COLO829 (cell line): ENCODE measurements at regions not wholly inside any gene's neighbourhood (a gene's known extent, or its start where the extent isn't known, plus 50 kb on each side); places are given as distances from the start of the nearest gene placed in this dataset.
"Not testable (repeated sequence)": the region's sequence is repeated elsewhere in the genome, so short reads cannot be mapped to it uniquely, and the experiment has no call there.

ENCODE experiments used
- DNase-seq: peaks from one replicate; pipeline ENCODE4 v3.0.0; 2012; ENCODE audit warnings: low spot score

GRCh38 chr5:86228147-86228546, 389.6 kb upstream of the COX7C start:
- DNase-seq: no peak

DNA sequence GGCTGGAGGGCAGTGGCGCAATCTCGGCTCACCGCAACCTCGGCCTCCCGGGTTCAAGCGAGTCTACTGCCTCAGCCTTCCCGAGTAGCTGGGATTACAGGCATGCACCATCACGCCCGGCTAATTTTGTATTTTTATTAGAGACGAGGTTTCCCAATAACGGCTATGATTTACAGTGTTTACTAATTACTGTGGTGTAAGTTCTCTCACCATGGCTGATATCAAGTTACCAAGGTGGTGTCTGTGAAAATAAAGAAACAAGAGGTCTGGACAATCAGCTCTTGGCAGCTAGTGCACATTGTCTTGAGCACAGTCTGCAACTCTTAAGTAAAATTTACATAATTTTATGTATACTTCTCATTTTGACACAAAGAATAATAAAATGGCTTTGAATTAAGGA, 385.5 kb upstream of the COX7C start:
- no peak for DNase-seq

DNA sequence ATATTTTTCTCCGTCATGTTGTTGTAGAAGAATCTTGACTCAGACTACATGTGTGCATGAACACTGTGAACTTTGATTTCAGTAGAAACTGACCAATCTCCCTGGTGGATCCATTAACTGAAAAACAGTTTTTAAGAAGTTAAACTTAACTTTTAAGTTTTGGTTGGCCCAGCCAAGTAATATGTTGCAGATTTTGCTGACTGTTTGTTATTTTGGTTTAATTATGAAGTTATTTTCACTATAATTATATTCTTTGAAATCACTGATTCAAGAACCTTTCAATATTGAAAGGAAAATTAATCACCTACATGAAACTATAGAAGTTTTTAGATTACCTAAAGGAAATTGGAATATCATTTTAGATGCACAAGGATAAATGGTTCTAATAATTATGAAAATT, 373.6 kb upstream of the COX7C start:
- DNase-seq: no peak

GRCh38 chr5:86257871-86258270, 359.9 kb upstream of the COX7C start:
- DNase-seq: no peak

- not testable (repeated sequence) for DNase-seq
Measured at GRCh38 chr5:86284400-86285190, 333.1 kb upstream of the COX7C start.

DNA sequence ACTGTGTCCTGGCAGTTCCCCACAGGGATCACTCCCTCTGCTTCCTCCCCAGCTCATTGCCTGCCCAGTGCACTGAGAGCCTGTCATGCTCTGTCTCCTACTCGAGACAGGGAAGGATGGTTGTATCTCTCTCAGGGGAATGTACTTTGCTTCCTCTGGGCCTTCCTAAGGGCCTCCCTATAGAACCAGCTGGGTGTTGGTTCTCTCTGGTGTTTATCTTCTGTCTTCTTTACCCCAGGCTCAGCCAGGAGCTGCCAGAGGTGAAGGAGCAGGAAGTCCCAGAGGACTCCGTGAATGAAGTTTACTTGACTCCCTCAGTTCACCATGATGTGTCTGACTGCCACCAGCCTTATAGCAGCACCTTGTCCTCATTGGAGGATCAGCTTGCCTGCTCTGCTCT, 330.3 kb upstream of the COX7C start:
- DNase-seq: not testable (repeated sequence)

- DNase-seq: not testable (repeated sequence)
Measured at GRCh38 chr5:86289786-86290185, 328.0 kb upstream of the COX7C start.

DNA sequence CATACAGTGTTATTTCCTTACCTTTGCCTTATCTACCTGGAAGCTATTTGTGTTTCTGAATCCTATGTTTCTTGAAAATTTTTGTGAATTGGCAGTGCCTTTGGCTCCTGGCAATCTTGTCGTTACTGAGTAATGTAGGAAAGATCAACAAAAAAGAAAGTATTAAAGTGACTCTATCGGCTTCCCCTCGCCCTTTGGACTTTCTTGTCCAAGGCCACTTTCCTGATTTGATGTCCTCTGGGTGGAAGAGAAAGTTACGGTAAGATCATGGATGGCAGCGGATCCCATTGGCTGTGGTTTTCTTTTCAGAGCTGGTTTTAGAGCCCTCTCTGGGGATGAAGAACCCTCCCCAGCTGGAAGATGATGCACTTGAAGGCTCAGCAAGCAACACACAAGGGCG, 324.9 kb upstream of the COX7C start:
- not testable (repeated sequence) for DNase-seq

- not testable (repeated sequence) for DNase-seq
Measured at GRCh38 chr5:86302643-86303042, 315.1 kb upstream of the COX7C start.

DNA sequence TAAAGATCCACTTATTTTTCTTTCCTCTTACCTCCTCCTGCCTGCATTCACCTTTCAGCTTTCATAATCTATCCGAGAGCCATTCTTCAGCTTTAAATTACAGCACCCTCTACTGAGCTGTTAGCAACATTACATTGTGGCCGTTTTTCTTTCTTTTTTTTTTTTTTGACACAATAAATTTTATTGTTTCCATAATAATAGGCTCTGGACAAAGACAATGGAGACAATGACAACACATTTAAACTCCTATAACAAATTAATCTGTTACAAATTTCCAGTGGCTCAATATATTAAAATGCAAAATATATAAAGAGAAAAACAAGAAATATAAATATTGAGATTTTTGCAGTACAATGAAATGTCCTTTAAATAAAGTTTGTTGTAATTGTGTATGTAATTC, 312.7 kb upstream of the COX7C start:
- DNase-seq: not testable (repeated sequence)

DNA sequence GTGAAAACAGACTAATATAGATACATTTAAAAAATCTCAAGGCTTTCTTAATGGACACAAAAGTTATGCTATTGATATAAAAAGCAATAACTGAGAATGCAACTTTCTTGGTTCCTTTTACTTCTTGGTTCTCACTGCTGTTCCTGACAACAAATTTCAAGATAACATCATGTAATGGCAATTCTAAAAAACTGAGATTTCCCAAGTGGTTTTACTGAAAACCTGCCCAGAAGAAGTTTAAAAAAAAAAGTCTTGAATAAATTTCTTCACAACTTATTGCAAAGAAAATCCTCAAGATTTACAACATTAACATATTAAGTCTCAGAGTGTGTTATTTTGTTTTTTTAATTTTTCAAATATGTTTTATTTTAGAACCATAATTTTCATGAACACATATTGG, 302.8 kb upstream of the COX7C start:
- DNase-seq: no peak

DNA sequence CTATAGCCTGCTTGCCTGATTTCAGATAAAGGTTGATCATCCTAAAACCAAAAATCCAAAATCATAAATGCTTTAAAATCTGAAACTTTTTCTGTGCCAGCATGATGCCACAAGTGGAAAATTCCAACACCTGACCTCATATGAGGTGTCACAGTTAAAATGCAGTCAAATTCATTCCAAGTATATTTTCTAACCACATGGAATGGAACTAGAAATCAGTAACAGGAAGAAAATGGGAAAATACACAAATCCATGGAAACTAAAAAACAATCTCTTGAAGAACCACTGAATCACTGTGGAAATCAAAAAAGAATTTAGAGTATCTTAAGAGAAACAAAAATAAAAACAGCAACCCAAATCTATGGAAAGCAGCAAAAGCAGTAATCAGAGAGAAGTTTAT, 297.5 kb upstream of the COX7C start:
- DNase-seq: no peak

- DNase-seq: no peak
Measured at GRCh38 chr5:86329318-86329717, 288.4 kb upstream of the COX7C start.

- DNase-seq: no peak
Measured at GRCh38 chr5:86330736-86331135, 287.0 kb upstream of the COX7C start.

DNA sequence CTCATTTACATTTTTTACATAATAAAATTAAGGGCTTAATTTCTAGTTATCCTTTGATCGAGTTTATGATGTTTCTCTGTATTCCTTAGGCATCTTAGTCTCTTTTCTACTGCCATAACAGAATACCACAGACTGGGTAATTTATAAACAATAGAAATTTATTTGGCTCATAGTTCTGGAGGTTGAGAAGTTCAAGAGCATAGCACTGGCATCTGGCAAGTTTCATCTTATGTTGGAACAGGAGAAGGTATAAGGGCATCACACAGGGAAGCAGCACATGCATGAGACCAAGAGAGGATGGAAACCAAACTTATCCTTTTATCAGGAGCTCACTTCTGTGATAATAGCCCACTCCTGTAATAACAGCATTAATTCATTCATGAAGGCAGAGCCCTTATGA, 284.9 kb upstream of the COX7C start:
- no peak for DNase-seq

GRCh38 chr5:86337667-86338460, 279.9 kb upstream of the COX7C start:
- no peak for DNase-seq

- DNase-seq: no peak
Measured at GRCh38 chr5:86354664-86355063, 263.1 kb upstream of the COX7C start.

GRCh38 chr5:86360801-86361200, 256.9 kb upstream of the COX7C start:
- DNase-seq: no peak

DNA sequence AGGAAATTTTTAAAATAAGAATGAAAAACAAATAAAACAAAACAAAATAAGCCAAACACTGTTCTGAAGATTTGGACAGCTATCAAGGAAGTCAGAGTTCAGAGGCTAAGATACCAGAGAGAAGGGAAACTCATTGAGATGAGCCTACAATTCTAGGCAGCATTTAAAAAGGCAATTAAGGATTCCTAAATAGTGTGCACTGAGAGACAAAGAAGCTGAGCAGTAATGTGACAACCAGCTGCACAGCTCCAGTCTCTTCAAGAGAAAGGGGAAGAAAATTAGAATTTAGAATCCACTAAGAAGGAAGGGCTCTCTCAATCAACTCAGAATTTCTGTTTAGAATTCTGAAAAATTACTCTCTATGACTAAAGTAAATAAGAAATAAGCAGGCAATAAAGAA, 246.7 kb upstream of the COX7C start:
- DNase-seq: no peak

GRCh38 chr5:86374611-86375010, 243.1 kb upstream of the COX7C start:
- no peak for DNase-seq

- DNase-seq: no peak
Measured at GRCh38 chr5:86376214-86376613, 241.5 kb upstream of the COX7C start.

GRCh38 chr5:86403190-86403589, 214.6 kb upstream of the COX7C start:
- DNase-seq: no peak

DNA sequence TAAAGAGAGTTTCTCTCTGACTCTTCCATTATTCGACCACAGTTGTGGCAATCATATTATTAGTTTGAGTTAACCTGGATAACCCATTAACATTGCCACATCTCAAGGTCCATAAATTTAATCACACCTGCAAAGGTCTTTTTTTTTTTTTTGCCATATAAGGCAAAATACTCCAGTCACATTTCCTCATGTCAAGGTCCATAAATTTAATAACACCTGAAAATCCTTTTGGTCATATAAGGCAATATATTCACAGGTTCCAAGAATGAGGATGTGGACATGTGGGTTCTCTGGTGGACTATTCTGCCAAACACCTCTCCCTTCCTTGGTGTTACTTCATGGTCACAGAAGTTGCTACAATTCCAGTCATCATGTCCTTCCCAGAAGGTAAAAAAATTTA, 213.5 kb upstream of the COX7C start:
- no peak for DNase-seq

DNA sequence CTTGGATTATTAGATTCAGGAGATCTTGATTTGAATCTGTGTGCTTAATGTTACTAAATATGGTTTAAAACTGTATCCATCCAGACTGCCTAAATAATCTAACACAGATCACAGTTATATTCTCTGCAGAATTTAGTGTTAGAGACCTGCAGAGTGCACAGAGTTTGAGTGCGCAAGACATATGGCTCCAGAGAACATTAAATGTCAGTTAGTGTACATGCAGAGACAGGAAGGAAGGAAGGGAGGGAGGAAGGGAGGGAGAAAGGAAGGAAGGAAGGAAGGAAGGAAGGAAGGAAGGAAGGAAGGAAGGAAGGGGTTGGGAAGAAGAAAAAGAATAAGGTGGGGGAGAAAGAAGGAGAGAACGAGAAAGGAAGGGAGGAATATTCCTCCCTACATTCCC, 210.0 kb upstream of the COX7C start:
- no peak for DNase-seq
